ENCODE measurements at regions not wholly inside any gene's neighbourhood (a gene's known extent, or its start where the extent isn't known, plus 50 kb on each side); places are given as distances from the start of the nearest gene placed in this dataset.

GRCh38 chr1:118487091-118487490, 302.1 kb upstream of the SPAG17 start:
- no peak for TF ChIP-seq EZH2 (IDR thresholded peaks at IDR 0.05; ENCODE audit: insufficient read depth, poor library complexity, severe bottlenecking)
- no peak for TF ChIP-seq EZH2phosphoT487 (IDR thresholded peaks at IDR 0.05; ENCODE audit: insufficient read depth, low read depth)

Measured in GM23248 (cell line).